Uterus (tissue), 2 donors: ENCODE measurements at regions not wholly inside any gene's neighbourhood (a gene's known extent, or its start where the extent isn't known, plus 50 kb on each side); places are given as distances from the start of the nearest gene placed in this dataset.

Experiments
- POLR2A ChIP-seq, 2 donors: fragments of 450-650 bp; IDR thresholded peaks; one replicate each; pipeline ENCODE4 v1.6.1; 2016; ENCODE audit warnings: antibody characterized with exemption in 2 of 2, mild to moderate bottlenecking in 1 of 2, moderate library complexity in 1 of 2
- TF ChIP-seq, protein P1 (sequence below), 4 experiments: fragments of 200-600 bp in 2 of 4; fragments of 450-650 bp in 2 of 4; sonication (generic) in 2 of 4; IDR thresholded peaks; one replicate each; pipeline ENCODE4 v1.5.1; 2016 to 2019; ENCODE audit warnings: antibody characterized with exemption in 4 of 4, mild to moderate bottlenecking in 2 of 4, moderate library complexity in 1 of 4

DNA sequence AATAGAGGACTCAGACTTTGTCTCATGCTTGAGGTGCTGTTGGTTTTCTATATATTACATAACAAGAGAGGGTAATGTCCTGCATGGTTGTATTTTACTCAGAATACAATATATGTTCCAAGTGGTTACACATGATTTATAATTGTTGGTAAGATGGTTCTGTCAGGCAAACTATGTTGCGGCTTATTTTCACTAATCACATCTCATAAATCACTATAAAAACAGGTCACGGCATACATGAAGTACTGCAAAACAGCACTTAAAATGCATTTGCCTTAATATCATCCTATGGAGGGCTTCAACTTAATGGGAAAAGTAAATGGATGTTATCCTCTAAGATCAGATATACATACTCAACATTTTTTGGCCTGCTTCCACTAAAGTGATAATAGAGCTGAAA is 246.0 kb upstream of the ARSJ start:
- TF ChIP-seq POLR2A (IDR thresholded peaks at IDR 0.05), result no peak
- TF ChIP-seq, protein P1, sequence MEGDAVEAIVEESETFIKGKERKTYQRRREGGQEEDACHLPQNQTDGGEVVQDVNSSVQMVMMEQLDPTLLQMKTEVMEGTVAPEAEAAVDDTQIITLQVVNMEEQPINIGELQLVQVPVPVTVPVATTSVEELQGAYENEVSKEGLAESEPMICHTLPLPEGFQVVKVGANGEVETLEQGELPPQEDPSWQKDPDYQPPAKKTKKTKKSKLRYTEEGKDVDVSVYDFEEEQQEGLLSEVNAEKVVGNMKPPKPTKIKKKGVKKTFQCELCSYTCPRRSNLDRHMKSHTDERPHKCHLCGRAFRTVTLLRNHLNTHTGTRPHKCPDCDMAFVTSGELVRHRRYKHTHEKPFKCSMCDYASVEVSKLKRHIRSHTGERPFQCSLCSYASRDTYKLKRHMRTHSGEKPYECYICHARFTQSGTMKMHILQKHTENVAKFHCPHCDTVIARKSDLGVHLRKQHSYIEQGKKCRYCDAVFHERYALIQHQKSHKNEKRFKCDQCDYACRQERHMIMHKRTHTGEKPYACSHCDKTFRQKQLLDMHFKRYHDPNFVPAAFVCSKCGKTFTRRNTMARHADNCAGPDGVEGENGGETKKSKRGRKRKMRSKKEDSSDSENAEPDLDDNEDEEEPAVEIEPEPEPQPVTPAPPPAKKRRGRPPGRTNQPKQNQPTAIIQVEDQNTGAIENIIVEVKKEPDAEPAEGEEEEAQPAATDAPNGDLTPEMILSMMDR (IDR thresholded peaks at IDR 0.05), result no peak
